ENCODE measurements at regions not wholly inside any gene's neighbourhood (a gene's known extent, or its start where the extent isn't known, plus 50 kb on each side); places are given as distances from the start of the nearest gene placed in this dataset.
A peak's percentile ranks its signal among the peaks of the same experiment; 100 is the strongest.

DNA sequence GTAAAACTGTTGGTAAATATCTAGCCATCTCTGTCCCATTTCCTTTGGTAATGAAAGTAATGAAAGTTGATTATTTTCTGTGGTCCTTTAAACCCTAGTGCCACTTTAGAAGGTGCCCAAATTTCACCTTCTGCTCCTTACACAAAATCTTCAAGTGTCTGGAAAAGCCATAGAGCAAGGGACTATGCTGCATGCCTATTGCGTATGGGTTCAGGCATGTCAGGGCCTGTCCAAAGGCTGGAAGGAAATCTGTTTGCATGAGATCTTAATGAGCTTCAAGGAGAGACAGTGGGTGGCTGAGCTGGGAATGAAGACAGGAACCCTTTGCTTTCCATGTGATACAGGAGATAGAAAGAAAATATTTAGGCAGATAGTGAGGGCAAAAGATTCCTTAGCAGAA is 66.6 kb upstream of the CCN6 start:
- no peak for DNase-seq (ENCODE audit: low spot score)

DNA sequence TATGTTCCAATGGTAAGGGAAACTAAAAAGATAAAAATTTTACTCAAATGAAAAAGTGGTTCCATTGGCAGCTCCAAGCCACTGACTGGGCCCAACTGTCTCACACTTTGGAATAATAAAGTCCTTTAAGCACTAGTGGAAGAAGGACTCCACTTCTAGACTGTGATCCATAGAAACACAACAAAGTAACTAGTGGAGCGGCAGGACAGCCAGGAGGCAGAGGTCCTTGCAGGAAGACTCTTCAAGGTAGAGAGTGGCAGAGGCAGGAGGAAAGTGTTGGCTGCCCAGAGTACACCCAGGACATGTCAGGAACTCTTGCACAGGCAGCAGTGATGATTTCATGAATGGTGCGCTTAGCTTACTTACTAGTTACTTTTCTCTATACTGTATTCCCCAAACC is 65.0 kb upstream of the CCN6 start:
- no peak for DNase-seq (ENCODE audit: low spot score)

GRCh38 chr6:111989743-111990142 is 64.2 kb upstream of the CCN6 start:
- DNase-seq (ENCODE audit: low spot score), result no peak

DNA sequence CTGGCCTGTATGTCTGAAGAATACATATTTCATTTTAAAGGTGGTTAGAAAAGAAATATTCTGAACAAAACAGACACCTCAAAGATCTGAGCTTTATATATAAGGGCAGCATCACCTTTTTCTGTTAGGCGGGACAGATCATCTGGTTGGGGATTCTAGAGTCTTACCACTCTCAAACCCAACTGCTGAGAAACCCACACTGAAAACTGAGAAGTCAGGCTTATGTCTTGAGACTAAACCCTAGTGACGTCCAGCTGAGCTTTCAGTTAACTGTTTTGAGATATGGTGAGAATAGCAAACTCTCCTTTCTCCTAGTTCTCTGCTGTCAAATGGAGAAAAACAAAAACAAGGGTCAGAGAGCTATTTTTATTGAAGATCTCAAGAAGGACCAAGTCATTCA is 63.7 kb upstream of the CCN6 start:
- DNase-seq (ENCODE audit: low spot score), result no peak

DNA sequence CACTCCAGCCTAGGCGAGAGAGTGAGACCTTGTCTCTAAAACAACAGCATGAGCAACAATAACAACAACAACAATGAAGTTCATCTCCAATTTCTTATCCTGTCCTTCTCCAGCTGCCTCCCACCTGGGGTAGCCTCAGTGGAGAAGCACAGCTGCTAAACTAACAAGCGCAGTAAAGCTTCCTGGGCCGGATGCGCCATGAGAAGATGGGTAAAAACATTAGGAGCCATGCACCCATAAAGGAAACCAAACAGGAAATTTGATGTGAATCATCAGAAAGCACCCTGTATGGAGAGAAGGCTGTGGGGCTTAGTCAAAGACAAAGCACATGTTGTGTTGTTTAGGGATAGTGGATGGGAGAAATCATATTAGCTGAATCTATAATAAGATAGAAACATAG is 61.1 kb upstream of the CCN6 start:
- no peak for DNase-seq (ENCODE audit: low spot score)

DNA sequence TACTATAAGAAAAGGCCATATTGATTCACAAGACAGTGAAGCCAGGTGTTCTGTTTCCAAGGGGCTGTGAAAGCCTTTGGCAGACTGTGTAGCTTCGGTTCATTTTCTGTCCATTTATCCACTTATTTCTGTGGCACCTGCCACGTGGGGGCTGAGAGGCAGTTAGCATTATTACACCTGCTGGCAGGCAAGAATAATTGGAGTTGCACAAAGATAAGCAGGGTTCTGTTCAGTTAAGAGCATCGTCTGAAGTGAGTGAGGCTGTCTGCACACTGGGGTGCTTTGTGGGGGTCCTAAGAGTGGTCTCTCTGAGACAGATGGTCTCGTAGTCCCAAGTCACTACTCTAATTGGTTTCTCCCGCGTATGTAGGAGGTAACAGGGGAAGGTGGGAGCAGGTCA is 60.6 kb upstream of the CCN6 start:
- DNase-seq (ENCODE audit: low spot score), result no peak

GRCh38 chr6:111994791-111995190 is 59.1 kb upstream of the CCN6 start:
- DNase-seq (ENCODE audit: low spot score), result no peak

DNA sequence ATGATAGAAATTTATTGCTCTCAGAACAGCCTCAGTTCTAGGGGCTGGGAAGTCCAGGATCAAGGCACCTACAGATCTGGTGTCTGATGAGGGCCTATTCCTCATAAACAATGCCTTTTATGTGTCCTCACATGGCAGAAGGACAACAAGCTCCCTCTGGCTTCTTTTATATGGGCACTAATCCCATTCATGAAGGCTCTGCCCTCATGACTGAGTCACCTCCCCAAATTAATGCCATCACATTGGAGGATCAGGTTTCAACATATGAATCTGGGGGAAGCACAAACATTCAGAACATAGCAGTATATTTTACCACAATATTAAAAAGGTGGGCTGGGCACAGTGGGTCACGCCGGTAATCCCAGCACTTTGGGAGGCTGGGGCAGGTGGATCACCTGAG is 58.5 kb upstream of the CCN6 start:
- no peak for DNase-seq (ENCODE audit: low spot score)

- no peak for DNase-seq (ENCODE audit: low spot score)
Measured at GRCh38 chr6:111996144-111996865, 57.6 kb upstream of the CCN6 start.

- DNase-seq (ENCODE audit: low spot score), result peak; percentile 74
Measured at GRCh38 chr6:111997078-111997852, 56.6 kb upstream of the CCN6 start.

- DNase-seq (ENCODE audit: low spot score), result no peak
Measured at GRCh38 chr6:111997853-111998208, 56.1 kb upstream of the CCN6 start.

GRCh38 chr6:112002307-112002706 is 51.6 kb upstream of the CCN6 start:
- DNase-seq (ENCODE audit: low spot score), result no peak

Measured in hematopoietic multipotent progenitor cell treated with erythropoietin and hydrocortisone succinate and interleukin-3 and kit ligand, for 17 days (in vitro differentiated cells).